ENCODE measurements at regions not wholly inside any gene's neighbourhood (a gene's known extent, or its start where the extent isn't known, plus 50 kb on each side); places are given as distances from the start of the nearest gene placed in this dataset.

- no peak for DNase-seq (ENCODE audit: low read depth)
These were observed 139.5 kb downstream of the CYLD start for GRCh38 chr16:50881331-50881830.

- DNase-seq (ENCODE audit: low read depth), result no peak
These were observed 139.0 kb downstream of the CYLD start for GRCh38 chr16:50880926-50881325.

DNA sequence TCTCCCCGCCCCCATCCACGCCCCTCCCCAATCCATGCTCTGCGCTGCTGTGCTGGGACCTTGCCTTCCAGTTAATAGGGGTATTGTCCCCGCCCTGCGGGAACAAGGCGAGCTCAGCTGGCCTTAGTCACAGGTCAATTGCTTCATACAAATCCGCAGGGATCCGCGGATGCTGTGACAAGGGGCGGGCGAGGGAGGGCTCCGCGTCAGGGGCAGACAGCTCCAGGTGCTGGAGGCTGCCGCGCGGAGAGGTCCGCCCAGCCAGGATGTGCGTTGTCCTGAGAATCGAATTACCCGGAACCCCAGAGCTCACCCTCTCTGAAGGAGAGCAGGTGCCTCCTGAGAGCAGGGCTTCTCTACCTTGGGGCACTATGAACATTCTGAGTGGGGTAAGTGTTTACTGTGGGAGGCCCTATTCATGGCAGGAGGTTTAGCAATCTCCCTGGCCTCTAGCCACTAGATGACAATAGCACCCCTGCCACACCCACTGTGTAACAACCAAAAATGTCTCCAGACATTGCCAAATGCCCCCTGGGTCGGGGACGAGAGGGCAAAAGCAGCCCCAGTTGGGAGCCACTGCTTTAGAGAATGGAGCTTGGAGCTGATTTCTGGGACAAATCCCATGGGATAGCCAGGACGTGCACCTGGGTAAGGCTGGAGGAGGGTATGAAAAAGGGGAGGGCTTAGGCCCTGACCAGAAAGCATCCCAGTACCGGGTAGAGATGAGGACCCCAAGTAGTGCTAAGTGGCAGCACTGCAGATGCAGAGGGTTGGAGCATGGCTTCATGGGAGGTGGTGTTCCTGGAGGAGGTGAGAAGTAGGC lies 138.2 kb downstream of the CYLD start:
- no peak for DNase-seq (ENCODE audit: low read depth)

DNA sequence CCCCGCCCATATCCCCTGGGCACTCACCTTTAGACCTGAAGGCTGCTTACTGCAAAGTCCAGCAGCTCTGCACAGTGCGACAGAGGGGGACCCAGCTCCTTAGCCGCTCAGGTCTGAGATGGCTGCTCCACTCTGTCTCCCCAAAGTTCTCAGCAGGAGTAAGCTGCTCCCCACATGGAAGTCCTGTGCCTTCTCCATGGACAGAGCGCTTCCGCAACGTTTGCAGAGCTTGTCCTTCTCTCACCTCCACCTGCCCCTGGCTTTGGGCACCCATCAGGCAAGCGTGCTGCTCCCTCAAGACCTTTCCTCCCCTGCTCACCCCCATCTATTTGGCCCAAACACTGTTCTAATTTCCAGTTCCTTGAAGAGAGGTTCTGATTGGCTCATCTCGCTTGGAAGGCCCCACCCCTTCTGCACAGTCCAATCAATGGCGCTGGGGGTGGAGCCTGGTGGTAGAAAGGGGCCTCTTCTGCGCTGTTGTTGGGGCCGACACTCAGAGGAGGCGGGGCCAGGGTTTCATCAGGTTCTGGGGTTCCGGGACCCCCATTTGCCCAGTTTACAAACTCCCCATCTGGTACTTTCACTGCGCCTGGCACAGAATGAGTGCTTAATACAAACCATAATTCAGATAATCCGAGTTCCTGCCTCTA lies 137.2 kb downstream of the CYLD start:
- DNase-seq (ENCODE audit: low read depth), result no peak

DNA sequence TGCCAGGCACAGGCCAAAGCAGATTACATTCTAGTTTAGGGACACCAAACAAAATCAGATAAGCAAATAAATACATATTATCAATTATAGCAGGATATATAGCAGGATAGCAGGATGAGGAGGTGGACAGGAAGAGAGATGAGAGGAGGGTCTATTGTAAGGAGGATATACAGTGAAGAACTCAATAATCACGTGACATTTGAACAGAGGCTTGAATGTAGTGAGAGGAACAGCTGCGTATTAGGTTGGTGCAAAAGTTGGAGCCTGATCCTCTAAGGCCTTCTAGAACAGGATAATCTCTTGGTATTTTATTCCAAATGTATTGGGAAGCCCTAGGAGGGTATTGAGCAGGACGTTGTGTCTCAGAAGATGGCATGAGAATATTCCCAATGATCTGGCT lies 136.7 kb downstream of the CYLD start:
- DNase-seq (ENCODE audit: low read depth), result no peak

- DNase-seq (ENCODE audit: low read depth), result no peak
These were observed 134.4 kb downstream of the CYLD start for GRCh38 chr16:50876263-50876662.

DNA sequence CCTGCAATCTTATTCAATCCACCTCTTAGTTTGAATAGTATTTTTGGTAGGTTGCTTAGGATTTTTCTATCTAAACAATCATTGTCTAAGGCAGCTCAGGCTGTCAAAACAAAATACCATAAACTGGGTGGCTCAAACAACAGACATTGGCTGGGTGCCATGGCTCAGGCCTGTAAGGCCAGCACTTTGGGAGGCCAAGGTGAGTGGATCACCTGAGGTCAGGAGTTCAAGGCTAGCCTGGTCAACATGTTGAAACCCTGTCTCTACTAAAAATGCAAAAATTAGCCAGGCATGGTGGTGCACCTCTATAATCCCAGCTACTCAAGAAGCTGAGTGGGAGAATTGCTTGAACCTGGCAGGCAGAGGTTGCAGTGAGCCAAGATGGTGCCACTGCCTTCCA lies 126.7 kb downstream of the CYLD start:
- no peak for DNase-seq (ENCODE audit: low read depth)

- no peak for DNase-seq (ENCODE audit: low read depth)
These were observed 124.9 kb downstream of the CYLD start for GRCh38 chr16:50866806-50867205.

DNA sequence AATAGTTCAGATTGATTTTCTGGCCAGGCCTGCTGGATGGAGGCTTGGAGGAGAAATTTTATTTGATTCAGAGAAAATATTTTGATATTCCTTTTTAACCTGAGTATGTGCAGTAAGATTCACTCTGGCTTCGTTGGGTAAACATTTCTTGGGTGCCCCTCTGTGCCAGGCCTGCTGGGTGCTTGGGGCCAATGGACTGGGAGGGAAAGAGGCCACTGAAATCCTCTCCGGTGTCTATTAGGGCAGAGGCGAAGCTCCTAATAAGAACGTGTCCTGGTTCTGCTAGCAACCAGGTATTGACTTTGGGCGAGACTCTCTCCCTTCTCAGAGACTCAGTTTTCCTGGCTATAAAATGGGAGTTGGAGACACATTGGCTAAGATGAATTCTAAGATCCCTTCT lies 122.5 kb downstream of the CYLD start:
- no peak for DNase-seq (ENCODE audit: low read depth)

GRCh38 chr16:50863644-50864144 lies 121.8 kb downstream of the CYLD start:
- DNase-seq (ENCODE audit: low read depth), result no peak

DNA sequence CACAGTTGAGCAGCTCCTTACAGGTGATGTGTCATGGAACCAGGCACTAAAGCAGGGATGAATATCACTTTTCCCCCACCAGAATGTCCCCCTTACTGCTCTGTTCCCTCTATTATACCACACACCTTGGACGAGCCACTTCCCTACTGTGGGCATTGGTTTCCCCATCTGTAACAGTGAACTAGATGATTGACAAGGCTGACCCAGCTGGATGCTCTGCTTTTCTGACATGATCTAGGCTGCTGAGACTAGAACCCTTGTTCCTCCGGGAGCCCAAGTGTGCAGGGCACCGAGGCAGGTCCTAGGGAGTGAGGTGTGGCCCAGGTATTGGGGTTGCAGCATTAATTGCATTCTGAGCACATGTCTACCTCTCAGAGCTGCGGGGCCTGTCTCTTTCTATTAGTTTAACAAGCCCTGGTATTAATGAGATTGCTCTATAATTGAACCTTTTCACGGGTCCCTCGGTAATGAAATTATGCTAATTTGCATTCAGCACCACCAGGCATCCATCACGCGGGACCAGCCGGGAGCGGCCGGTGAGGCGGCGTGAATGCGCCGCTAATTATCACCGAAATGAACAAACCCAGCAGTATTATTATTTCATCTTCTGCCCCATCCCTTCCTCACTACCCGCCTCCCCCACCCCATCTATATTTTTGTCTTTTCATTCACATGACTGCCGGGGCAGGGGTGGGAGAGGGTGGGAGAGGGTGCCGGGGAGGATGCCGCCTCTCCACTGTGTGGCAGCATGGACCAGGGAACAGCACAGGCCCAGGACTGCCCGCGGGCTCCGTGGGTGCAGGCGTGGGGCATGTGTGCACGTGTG lies 121.1 kb downstream of the CYLD start:
- DNase-seq (ENCODE audit: low read depth), result no peak

- DNase-seq (ENCODE audit: low read depth), result no peak
These were observed 120.1 kb downstream of the CYLD start for GRCh38 chr16:50861970-50862411.

GRCh38 chr16:50861451-50861850 lies 119.6 kb downstream of the CYLD start:
- DNase-seq (ENCODE audit: low read depth), result no peak

DNA sequence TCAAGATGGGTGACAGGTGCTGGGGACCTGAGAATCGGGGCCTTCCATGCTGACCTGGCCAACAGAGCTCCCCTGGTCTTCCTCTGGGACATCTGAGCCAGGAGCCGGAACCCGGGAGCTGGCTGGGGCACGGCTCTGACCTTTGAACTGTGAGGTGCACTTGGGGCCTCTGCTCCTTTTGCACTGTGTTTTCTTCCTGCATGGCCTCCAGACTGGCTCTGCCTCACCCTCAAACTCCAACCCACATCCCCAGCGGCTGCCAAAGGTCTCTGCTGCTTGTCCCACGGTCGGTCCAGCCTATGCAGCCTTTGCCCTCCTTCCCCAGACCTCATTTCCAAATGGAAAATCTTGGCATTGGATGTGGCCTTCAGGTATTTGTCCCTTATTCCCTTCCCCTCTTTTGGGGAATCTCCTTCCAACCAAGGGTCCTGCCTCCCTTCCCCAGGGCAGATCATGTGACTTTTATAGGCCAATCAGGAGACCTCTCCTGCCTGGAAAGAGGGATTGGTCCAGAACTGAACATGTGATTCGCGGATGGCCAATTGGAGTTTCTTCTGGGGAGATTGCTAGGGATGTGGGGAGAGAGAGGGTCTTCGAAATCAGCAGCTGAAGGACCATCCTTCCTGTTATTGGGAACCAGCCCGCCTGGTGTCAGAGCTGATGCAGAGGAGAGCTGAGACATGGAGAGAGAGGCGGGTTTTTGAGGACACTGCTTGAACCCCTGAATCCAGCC lies 117.9 kb downstream of the CYLD start:
- DNase-seq (ENCODE audit: low read depth), result no peak

- no peak for DNase-seq (ENCODE audit: low read depth)
These were observed 117.2 kb downstream of the CYLD start for GRCh38 chr16:50858877-50859627.

GRCh38 chr16:50858376-50858775 lies 116.5 kb downstream of the CYLD start:
- DNase-seq (ENCODE audit: low read depth), result no peak

DNA sequence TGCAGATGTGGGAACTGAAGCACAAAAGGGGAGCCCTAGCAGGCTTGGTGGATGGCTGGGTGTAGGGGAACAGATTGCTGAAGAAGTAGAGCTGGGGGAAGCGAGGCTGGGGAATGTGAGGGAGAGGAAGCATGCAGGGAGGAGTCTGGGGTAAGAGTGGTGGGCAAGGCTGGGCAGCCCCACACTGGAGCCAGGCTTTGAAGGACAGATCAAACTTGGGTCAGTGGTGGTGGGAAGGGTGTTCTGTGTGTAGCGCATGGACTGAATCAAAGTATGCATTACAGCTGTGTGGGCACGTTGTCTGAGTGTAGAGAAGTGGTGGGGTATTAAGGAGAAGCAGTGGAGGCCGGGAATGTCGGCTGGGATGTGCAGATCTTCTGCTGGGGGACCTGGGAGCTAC lies 116.0 kb downstream of the CYLD start:
- DNase-seq (ENCODE audit: low read depth), result no peak

DNA sequence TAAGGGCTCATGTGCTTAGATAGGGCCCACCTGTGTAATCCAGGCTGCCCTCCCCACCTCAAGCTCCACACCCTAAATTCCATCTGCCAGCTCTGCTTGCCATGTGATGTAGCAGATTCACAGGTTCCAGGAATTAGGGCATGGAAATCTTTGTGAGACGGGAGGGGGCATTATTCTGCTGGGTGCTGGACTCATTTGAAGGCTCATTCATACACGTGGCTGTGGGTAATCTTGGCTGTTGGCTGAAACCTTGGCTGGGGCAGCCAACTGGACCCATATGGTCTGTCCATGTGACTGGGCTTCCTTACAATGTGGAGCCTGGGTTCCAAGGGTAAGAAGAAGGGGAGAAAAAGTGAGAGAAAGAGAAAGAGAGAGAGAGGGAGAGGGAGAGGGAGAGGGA lies 115.1 kb downstream of the CYLD start:
- no peak for DNase-seq (ENCODE audit: low read depth)

DNA sequence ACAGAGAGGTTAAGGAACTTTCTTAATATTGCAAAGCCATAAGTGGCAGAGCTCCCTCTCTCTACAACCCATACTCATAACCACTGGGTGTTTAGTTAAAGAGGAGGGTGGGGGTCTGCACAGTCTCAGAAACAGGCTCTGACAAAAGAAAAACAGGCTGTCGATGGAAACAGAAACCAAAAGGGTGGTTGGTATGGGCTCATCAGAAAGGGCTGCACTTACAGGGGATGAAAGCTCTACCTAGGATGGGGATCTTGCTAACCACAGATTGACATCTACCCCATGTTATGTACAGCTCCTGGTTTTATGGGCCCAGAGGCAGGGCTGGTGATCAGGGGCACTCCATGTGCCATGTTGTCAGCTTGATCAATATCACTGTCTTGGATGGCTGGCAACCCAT lies 111.4 kb downstream of the CYLD start:
- no peak for DNase-seq (ENCODE audit: low read depth)
